HepG2 (cell line): ENCODE measurements at regions not wholly inside any gene's neighbourhood (a gene's known extent, or its start where the extent isn't known, plus 50 kb on each side); places are given as distances from the start of the nearest gene placed in this dataset.

Source experiments
- CHCHD3 ChIP-seq: sonication (generic); formaldehyde crosslinking; IDR thresholded peaks from 2 replicates; pipeline ENCODE4 v1.8.0; 2022; ENCODE audit warnings: mild to moderate bottlenecking, missing genetic modification reagents, moderate library complexity
- CREB1 ChIP-seq, 2 experiments: fragments of 450-650 bp in 1 of 2; IDR thresholded peaks; 2 replicates each; pipeline ENCODE4 v1.6.1; 2016 to 2017; ENCODE audit warnings: control low read depth in 1 of 2, mild to moderate bottlenecking in 1 of 2, missing compliant biosample characterization in 1 of 2, missing genetic modification characterization in 1 of 2
- FOXJ3 ChIP-seq: sonication (generic); formaldehyde crosslinking; IDR thresholded peaks from 2 replicates; pipeline ENCODE4 v1.4.0; 2020; ENCODE audit warnings: missing genetic modification reagents, mild to moderate bottlenecking, borderline replicate concordance
- HOXA3 ChIP-seq: sonication (generic); formaldehyde crosslinking; IDR thresholded peaks from 2 replicates; pipeline ENCODE4 v1.5.0; 2020; ENCODE audit warnings: missing genetic modification reagents
- MBNL3 ChIP-seq: fragments of 250-450 bp; sonication (Bioruptor Pico); conservative IDR thresholded peaks from 2 replicates; pipeline ENCODE4 v1.8.0; 2022; ENCODE audit warnings: mild to moderate bottlenecking, inconsistent platforms
- NCOR1 ChIP-seq: fragments of 200-600 bp; sonication (generic); IDR thresholded peaks from 2 replicates; pipeline ENCODE4 v1.7.0; 2017; ENCODE audit warnings: antibody characterized with exemption, low read length, borderline replicate concordance
- NR2F6 ChIP-seq, 2 experiments: IDR thresholded peaks; 2 replicates each; pipeline ENCODE4 v1.6.1; 2016; ENCODE audit warnings: antibody characterized with exemption in 1 of 2, mild to moderate bottlenecking in 1 of 2
- POLR2A ChIP-seq, 2 experiments: IDR thresholded peaks; 2 replicates each; pipeline ENCODE4 v1.6.1; 2011; ENCODE audit warnings: low read depth in 2 of 2, low read length in 2 of 2, mild to moderate bottlenecking in 1 of 2, moderate library complexity in 1 of 2; ENCODE audit not compliant: insufficient read depth in 1 of 2
- POLR2G ChIP-seq: fragments of 200-400 bp; formaldehyde crosslinking; IDR thresholded peaks from 2 replicates; pipeline ENCODE4 v1.6.1; 2018; ENCODE audit warnings: mild to moderate bottlenecking, low read depth, low read length, moderate library complexity
- TOPORS ChIP-seq: sonication (generic); formaldehyde crosslinking; IDR thresholded peaks from 2 replicates; pipeline ENCODE4 v1.8.0; 2023; ENCODE audit warnings: mild to moderate bottlenecking, missing genetic modification reagents
- ZFP1 ChIP-seq: IDR thresholded peaks from 2 replicates; pipeline ENCODE4 v1.6.1; 2016
- ZNF124 ChIP-seq: sonication (generic); formaldehyde crosslinking; IDR thresholded peaks from 2 replicates; pipeline ENCODE4 v1.4.0; 2020; ENCODE audit warnings: missing genetic modification reagents
- ZNF33A ChIP-seq: sonication (generic); formaldehyde crosslinking; IDR thresholded peaks from 2 replicates; pipeline ENCODE4 v1.5.1; 2020; ENCODE audit warnings: missing genetic modification reagents, mild to moderate bottlenecking, moderate library complexity, borderline replicate concordance
- TF ChIP-seq, protein P1 (sequence below): sonication (generic); formaldehyde crosslinking; conservative IDR thresholded peaks from 2 replicates; pipeline ENCODE4 v1.4.0; 2020; ENCODE audit warnings: missing genetic modification reagents
- TF ChIP-seq, protein P2 (sequence below): sonication (generic); formaldehyde crosslinking; IDR thresholded peaks from 2 replicates; pipeline ENCODE4 v1.4.0; 2020; ENCODE audit warnings: missing genetic modification reagents, borderline replicate concordance
- TF ChIP-seq, protein P3 (sequence below): sonication (generic); formaldehyde crosslinking; IDR thresholded peaks from 2 replicates; pipeline ENCODE4 v1.4.0; 2020; ENCODE audit warnings: missing genetic modification reagents
- TF ChIP-seq, protein P4 (sequence below): sonication (generic); formaldehyde crosslinking; IDR thresholded peaks from 2 replicates; pipeline ENCODE4 v1.8.0; 2022; ENCODE audit warnings: missing genetic modification reagents, mild to moderate bottlenecking, moderate library complexity, borderline replicate concordance
- TF ChIP-seq, protein P5 (sequence below): sonication (generic); formaldehyde crosslinking; IDR thresholded peaks from 2 replicates; pipeline ENCODE4 v1.4.0; 2020; ENCODE audit warnings: mild to moderate bottlenecking, missing genetic modification reagents

DNA sequence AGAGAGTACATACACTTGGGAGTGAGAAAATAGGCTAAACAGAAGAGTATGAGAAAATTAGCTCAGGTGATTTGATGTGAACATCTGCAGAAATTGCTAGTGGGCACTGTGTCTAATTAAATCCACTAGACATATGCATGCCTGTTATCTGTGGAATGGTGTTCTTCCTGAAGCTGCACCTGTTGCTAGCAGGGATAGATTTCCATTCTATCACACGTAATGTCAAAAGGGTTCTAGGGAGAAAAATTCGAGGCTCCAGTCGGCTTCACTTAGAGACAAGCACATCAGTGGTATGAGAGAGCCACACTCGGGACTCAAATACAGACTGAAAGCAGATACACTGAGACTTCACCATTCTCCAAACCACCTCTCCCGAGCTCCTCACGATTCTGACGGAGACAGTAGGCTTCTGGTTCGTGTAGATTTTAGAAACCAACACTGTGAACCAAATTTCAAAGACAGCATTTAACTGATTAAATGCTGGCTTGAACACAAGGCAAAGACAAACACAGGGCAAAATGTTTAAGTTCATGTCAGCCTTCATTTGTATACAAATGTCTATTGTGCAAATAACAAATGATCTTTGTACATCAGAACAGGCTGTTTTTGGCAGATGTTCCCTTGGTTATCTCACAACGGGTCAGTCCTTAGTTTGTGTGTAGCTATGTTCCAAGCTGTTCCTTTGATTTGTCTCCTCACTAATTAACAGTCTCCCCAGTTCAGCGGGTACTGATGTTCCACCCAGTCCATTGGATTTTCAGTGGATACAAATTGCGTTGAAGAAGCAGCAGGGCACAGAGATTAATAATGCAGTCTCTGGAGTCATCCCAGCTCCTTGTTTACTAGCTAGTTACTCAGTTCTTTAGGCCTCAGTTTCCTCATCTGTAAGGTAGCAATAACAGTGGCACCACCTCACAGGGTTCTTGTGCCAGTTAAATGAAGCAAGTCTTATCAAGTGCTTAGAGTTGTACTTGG lies 131.0 kb upstream of the IFNGR1 start (continued):
- TF ChIP-seq, protein P1, sequence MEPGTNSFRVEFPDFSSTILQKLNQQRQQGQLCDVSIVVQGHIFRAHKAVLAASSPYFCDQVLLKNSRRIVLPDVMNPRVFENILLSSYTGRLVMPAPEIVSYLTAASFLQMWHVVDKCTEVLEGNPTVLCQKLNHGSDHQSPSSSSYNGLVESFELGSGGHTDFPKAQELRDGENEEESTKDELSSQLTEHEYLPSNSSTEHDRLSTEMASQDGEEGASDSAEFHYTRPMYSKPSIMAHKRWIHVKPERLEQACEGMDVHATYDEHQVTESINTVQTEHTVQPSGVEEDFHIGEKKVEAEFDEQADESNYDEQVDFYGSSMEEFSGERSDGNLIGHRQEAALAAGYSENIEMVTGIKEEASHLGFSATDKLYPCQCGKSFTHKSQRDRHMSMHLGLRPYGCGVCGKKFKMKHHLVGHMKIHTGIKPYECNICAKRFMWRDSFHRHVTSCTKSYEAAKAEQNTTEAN (CRISPR knock-in tag): peak; percentile 67; the same call in 1 of the 2 replicates
- TF ChIP-seq FOXJ3 (CRISPR knock-in tag) (peak; percentile 92; the same call in 1 of the 2 replicates), TOPORS (CRISPR knock-in tag) (0 out of 2 replicates have a peak, but pooled peaks have one; percentile 48), NR2F6 (IDR thresholded peaks at IDR 0.05) (peak; percentile 73), NR2F6 (CRISPR knock-in tag; IDR thresholded peaks at IDR 0.05) (peak; percentile 57), MBNL3 (CRISPR knock-in tag) (no peak), ZNF33A (CRISPR knock-in tag) (no peak), CREB1 (IDR thresholded peaks at IDR 0.05) (no peak), CREB1 (CRISPR knock-in tag; IDR thresholded peaks at IDR 0.05) (peak; percentile 71), CHCHD3 (0 out of 2 replicates have a peak, but pooled peaks have one; percentile 53), NCOR1 (peak; percentile 90; the same call in 1 of the 2 replicates), HOXA3 (peak; percentile 37; the same call in 1 of the 2 replicates), POLR2A (IDR thresholded peaks at IDR 0.05; ENCODE audit: insufficient read depth in 1 of 2, low read depth in 2 of 2, low read length in 2 of 2) (peak; percentile 52 to 72; a peak in 3 of 4 replicates), POLR2G (peak; percentile 72), ZNF124 (CRISPR knock-in tag) (peak; percentile 70; the same call in 1 of the 2 replicates), ZFP1 (CRISPR knock-in tag) (peak; percentile 54; the same call in 1 of the 2 replicates)
- TF ChIP-seq, protein P2, sequence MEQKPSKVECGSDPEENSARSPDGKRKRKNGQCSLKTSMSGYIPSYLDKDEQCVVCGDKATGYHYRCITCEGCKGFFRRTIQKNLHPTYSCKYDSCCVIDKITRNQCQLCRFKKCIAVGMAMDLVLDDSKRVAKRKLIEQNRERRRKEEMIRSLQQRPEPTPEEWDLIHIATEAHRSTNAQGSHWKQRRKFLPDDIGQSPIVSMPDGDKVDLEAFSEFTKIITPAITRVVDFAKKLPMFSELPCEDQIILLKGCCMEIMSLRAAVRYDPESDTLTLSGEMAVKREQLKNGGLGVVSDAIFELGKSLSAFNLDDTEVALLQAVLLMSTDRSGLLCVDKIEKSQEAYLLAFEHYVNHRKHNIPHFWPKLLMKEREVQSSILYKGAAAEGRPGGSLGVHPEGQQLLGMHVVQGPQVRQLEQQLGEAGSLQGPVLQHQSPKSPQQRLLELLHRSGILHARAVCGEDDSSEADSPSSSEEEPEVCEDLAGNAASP (CRISPR knock-in tag): 0 out of 2 replicates have a peak, but pooled peaks have one; percentile 65
- TF ChIP-seq, protein P3, sequence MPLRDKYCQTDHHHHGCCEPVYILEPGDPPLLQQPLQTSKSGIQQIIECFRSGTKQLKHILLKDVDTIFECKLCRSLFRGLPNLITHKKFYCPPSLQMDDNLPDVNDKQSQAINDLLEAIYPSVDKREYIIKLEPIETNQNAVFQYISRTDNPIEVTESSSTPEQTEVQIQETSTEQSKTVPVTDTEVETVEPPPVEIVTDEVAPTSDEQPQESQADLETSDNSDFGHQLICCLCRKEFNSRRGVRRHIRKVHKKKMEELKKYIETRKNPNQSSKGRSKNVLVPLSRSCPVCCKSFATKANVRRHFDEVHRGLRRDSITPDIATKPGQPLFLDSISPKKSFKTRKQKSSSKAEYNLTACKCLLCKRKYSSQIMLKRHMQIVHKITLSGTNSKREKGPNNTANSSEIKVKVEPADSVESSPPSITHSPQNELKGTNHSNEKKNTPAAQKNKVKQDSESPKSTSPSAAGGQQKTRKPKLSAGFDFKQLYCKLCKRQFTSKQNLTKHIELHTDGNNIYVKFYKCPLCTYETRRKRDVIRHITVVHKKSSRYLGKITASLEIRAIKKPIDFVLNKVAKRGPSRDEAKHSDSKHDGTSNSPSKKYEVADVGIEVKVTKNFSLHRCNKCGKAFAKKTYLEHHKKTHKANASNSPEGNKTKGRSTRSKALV (CRISPR knock-in tag): peak; percentile 74; the same call in 1 of the 2 replicates
- TF ChIP-seq, protein P4, sequence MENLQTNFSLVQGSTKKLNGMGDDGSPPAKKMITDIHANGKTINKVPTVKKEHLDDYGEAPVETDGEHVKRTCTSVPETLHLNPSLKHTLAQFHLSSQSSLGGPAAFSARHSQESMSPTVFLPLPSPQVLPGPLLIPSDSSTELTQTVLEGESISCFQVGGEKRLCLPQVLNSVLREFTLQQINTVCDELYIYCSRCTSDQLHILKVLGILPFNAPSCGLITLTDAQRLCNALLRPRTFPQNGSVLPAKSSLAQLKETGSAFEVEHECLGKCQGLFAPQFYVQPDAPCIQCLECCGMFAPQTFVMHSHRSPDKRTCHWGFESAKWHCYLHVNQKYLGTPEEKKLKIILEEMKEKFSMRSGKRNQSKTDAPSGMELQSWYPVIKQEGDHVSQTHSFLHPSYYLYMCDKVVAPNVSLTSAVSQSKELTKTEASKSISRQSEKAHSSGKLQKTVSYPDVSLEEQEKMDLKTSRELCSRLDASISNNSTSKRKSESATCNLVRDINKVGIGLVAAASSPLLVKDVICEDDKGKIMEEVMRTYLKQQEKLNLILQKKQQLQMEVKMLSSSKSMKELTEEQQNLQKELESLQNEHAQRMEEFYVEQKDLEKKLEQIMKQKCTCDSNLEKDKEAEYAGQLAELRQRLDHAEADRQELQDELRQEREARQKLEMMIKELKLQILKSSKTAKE (CRISPR knock-in tag): peak; percentile 58; the same call in 1 of the 2 replicates
- TF ChIP-seq, protein P5, sequence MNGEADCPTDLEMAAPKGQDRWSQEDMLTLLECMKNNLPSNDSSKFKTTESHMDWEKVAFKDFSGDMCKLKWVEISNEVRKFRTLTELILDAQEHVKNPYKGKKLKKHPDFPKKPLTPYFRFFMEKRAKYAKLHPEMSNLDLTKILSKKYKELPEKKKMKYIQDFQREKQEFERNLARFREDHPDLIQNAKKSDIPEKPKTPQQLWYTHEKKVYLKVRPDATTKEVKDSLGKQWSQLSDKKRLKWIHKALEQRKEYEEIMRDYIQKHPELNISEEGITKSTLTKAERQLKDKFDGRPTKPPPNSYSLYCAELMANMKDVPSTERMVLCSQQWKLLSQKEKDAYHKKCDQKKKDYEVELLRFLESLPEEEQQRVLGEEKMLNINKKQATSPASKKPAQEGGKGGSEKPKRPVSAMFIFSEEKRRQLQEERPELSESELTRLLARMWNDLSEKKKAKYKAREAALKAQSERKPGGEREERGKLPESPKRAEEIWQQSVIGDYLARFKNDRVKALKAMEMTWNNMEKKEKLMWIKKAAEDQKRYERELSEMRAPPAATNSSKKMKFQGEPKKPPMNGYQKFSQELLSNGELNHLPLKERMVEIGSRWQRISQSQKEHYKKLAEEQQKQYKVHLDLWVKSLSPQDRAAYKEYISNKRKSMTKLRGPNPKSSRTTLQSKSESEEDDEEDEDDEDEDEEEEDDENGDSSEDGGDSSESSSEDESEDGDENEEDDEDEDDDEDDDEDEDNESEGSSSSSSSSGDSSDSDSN (CRISPR knock-in tag): peak; percentile 25; the same call in 1 of the 2 replicates
